AG04450 (cell line): ENCODE measurements at regions not wholly inside any gene's neighbourhood (a gene's known extent, or its start where the extent isn't known, plus 50 kb on each side); places are given as distances from the start of the nearest gene placed in this dataset.
A peak's percentile ranks its signal among the peaks of the same experiment; 100 is the strongest.

ENCODE experiments used
- CTCF ChIA-PET: fragments of 300-600, 350-600 bp; formaldehyde crosslinking; extraction: SDS; loops from one replicate; lab custom pipeline; 2022; ENCODE audit warnings: antibody characterized with exemption, inconsistent platforms; lab: Charles Lee
- POLR2A ChIA-PET: fragments of 350-600 bp; formaldehyde crosslinking; extraction: SDS; loops from one replicate; lab custom pipeline; 2021; ENCODE audit warnings: antibody characterized with exemption, inconsistent platforms; lab: Yijun Ruan, JAX
- DNase-seq: peaks from one replicate; pipeline ENCODE4 v3.0.0-alpha.2; 2011; ENCODE audit warnings: low read depth, low spot score
- H3K27ac ChIP-seq: one replicate; pipeline ENCODE4 v1.5.1; 2012; ENCODE audit warnings: low read depth, low read length, control low read depth
- H3K27me3 ChIP-seq: one replicate; pipeline ENCODE4 v1.6.0; 2012; ENCODE audit warnings: low read length; ENCODE audit not compliant: control insufficient read depth, insufficient read depth
- H3K4me3 ChIP-seq: 2 replicates; pipeline ENCODE4 v1.5.1; 2011; ENCODE audit warnings: mild to moderate bottlenecking, low read depth, low read length, control low read depth
- H3K9me3 ChIP-seq: 2 replicates; pipeline ENCODE4 v1.5.1; 2012; ENCODE audit warnings: low read length; ENCODE audit not compliant: control insufficient read depth, insufficient read depth
- TF ChIP-seq, protein P1 (sequence below): IDR thresholded peaks from 2 replicates; pipeline ENCODE4 v1.5.1; 2011; ENCODE audit warnings: low read depth, low read length, control low read depth, inconsistent platforms

- CTCF ChIA-PET, result no interaction called here
- POLR2A ChIA-PET, result interaction anchor here (1.1 kb wide), 1 partner anchor 39 kb away, joined by 4 read pairs; no protein-coding TSS in a partner anchor
- no peak overlapping the region for H3K27ac ChIP-seq
- peak; percentile 36 for DNase-seq
- TF ChIP-seq, protein P1, sequence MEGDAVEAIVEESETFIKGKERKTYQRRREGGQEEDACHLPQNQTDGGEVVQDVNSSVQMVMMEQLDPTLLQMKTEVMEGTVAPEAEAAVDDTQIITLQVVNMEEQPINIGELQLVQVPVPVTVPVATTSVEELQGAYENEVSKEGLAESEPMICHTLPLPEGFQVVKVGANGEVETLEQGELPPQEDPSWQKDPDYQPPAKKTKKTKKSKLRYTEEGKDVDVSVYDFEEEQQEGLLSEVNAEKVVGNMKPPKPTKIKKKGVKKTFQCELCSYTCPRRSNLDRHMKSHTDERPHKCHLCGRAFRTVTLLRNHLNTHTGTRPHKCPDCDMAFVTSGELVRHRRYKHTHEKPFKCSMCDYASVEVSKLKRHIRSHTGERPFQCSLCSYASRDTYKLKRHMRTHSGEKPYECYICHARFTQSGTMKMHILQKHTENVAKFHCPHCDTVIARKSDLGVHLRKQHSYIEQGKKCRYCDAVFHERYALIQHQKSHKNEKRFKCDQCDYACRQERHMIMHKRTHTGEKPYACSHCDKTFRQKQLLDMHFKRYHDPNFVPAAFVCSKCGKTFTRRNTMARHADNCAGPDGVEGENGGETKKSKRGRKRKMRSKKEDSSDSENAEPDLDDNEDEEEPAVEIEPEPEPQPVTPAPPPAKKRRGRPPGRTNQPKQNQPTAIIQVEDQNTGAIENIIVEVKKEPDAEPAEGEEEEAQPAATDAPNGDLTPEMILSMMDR, result no peak
- peaks cover 16% of the 10 kb centered on the region for H3K9me3 ChIP-seq
- H3K27me3 ChIP-seq, result peaks cover 19% of the 10 kb centered on the region
- H3K4me3 ChIP-seq, result no peak overlapping the region
These were observed 365.5 kb downstream of the MN1 start for GRCh38 chr22:27435844-27436576.

GRCh38 chr22:27436591-27436990, 365.0 kb downstream of the MN1 start:
- TF ChIP-seq, protein P1, result no peak
- Histone ChIP-seq H3K27ac (no peak overlapping the region), H3K4me3 (no peak overlapping the region), H3K27me3 (peaks cover 14% of the 10 kb centered on the region), H3K9me3 (peaks cover 10% of the 10 kb centered on the region)
- ChIA-PET CTCF (no interaction called here), POLR2A (no interaction called here)
- DNase-seq, result no peak

- Histone ChIP-seq H3K9me3 (peaks cover under 1% of the 10 kb centered on the region; the same call in 1 of the 2 replicates), H3K27ac (no peak overlapping the region), H3K27me3 (peaks cover 18% of the 10 kb centered on the region), H3K4me3 (no peak overlapping the region)
- DNase-seq, result no peak
- CTCF ChIA-PET, result no interaction called here
- POLR2A ChIA-PET, result no interaction called here
- TF ChIP-seq, protein P1, result no peak
These were observed 364.0 kb downstream of the MN1 start for GRCh38 chr22:27437570-27437969.

DNA sequence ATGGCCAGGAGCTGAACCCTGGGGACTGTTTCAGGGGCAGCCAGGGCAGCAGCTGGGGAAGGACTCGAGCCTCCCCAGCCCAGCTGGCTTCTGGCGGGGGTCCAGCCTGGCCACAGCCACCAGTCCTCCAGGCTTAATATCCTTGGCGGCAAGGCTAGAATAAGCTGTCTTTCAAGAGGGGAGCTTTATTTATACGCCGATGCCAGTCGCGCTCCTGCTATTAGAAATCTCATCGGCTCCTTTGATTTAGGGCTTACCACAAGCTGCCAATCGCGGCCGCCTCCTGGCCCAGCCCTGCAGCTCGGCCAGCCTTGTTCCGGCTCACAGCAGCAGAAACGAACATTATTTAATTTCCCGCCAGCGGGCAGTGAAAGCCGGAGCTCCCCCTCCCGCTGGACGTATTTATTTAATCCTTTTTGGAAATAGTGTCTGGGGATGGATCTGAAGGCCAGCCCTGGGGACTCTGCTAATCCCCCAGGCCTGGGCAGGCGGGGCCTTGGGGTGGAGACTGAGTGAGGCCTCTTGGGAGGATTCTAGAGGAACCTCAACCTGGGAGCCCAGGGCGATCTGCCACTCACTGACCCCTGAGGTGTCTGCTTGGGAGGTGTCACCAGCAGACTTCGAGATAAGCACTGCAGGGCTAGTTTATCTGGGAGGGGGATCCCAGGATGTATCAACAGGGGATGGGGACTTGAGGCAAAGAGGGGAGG, 363.1 kb downstream of the MN1 start:
- H3K27me3 ChIP-seq, result peaks cover 24% of the 10 kb centered on the region
- no peak for DNase-seq
- ChIA-PET CTCF (no interaction called here), POLR2A (interaction anchor here (0.6 kb wide), 1 partner anchor 643 kb away, joined by 4 read pairs; no protein-coding TSS in a partner anchor)
- H3K9me3 ChIP-seq, result no peaks in the 10 kb centered on the region
- H3K4me3 ChIP-seq, result no peak overlapping the region
- H3K27ac ChIP-seq, result no peak overlapping the region
- TF ChIP-seq, protein P1, result 0 out of 2 replicates have a peak, but pooled peaks have one; percentile 14

DNA sequence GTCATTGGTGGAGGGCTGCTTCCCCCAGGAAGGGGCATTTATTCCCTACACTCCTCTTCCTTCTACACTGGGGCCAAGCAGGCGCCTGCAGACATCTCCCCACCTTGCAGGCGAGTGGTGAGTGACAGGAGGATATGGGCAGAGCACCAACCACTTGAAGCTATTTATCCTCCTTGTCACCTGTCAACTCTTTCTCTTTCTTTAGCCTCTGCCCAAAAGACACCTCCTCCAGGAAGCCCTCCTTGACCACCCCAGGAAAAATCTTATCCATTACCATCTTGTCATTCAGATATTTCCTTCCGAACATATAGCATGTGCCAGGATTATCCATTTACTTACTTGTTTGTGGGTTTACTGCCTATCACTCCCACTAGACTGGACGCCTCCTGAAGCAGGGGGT, 362.4 kb downstream of the MN1 start:
- DNase-seq, result no peak
- Histone ChIP-seq H3K9me3 (no peaks in the 10 kb centered on the region), H3K27ac (no peak overlapping the region), H3K4me3 (no peak overlapping the region), H3K27me3 (peaks cover 24% of the 10 kb centered on the region)
- POLR2A ChIA-PET, result no interaction called here
- CTCF ChIA-PET, result no interaction called here
- TF ChIP-seq, protein P1, result no peak
